ENCODE measurements at regions not wholly inside any gene's neighbourhood (a gene's known extent, or its start where the extent isn't known, plus 50 kb on each side); places are given as distances from the start of the nearest gene placed in this dataset.

GRCh38 chr15:91530956-91531582 lies 322.4 kb upstream of the SLCO3A1 start:
- no peaks in the 10 kb centered on the region for H3K36me3 Mint-ChIP-seq (ENCODE audit: low read depth)
- H3K4me1 Mint-ChIP-seq (ENCODE audit: low read depth): peaks cover 8% of the 10 kb centered on the region
- H3K9me3 Mint-ChIP-seq: no peaks in the 10 kb centered on the region
- peaks cover 6% of the 10 kb centered on the region for H3K27me3 Mint-ChIP-seq (ENCODE audit: insufficient read depth)
- no peak for DNase-seq
- no peak for TF ChIP-seq CTCF (IDR thresholded peaks at IDR 0.05)
- H3K4me3 Mint-ChIP-seq: no peak overlapping the region
- H3K27ac Mint-ChIP-seq: no peak overlapping the region

GRCh38 chr15:91534235-91534634 lies 319.3 kb upstream of the SLCO3A1 start:
- Mint-ChIP-seq H3K4me3 (no peak overlapping the region), H3K9me3 (no peaks in the 10 kb centered on the region), H3K36me3 (ENCODE audit: low read depth) (no peaks in the 10 kb centered on the region), H3K27ac (no peak overlapping the region), H3K4me1 (ENCODE audit: low read depth) (peaks cover 37% of the 10 kb centered on the region), H3K27me3 (ENCODE audit: insufficient read depth) (peaks cover 2% of the 10 kb centered on the region)
- TF ChIP-seq CTCF (IDR thresholded peaks at IDR 0.05): no peak
- no peak for DNase-seq

- Mint-ChIP-seq H3K27me3 (ENCODE audit: insufficient read depth) (peaks cover 1% of the 10 kb centered on the region), H3K9me3 (no peaks in the 10 kb centered on the region), H3K4me1 (ENCODE audit: low read depth) (peaks cover 37% of the 10 kb centered on the region), H3K36me3 (ENCODE audit: low read depth) (no peaks in the 10 kb centered on the region), H3K4me3 (no peak overlapping the region), H3K27ac (no peak overlapping the region)
- TF ChIP-seq CTCF (IDR thresholded peaks at IDR 0.05): no peak
- DNase-seq: no peak
Measured at GRCh38 chr15:91534976-91535375, 318.5 kb upstream of the SLCO3A1 start.

- TF ChIP-seq CTCF (IDR thresholded peaks at IDR 0.05): no peak
- peaks cover 37% of the 10 kb centered on the region for H3K4me1 Mint-ChIP-seq (ENCODE audit: low read depth)
- peak overlapping the region; percentile 8; the same call in 1 of the 2 replicates for H3K4me3 Mint-ChIP-seq
- DNase-seq: peak; percentile 20
- no peaks in the 10 kb centered on the region; the same call in 1 of the 2 replicates for H3K27me3 Mint-ChIP-seq (ENCODE audit: insufficient read depth)
- no peaks in the 10 kb centered on the region for H3K9me3 Mint-ChIP-seq
- peak overlapping the region; percentile 81 for H3K27ac Mint-ChIP-seq
- H3K36me3 Mint-ChIP-seq (ENCODE audit: low read depth): no peaks in the 10 kb centered on the region
Measured at GRCh38 chr15:91535856-91536500, 317.5 kb upstream of the SLCO3A1 start.

- Mint-ChIP-seq H3K4me3 (no peak overlapping the region), H3K9me3 (no peaks in the 10 kb centered on the region), H3K27me3 (ENCODE audit: insufficient read depth) (no peaks in the 10 kb centered on the region), H3K4me1 (ENCODE audit: low read depth) (peaks cover 46% of the 10 kb centered on the region), H3K27ac (0 out of 2 replicates have a peak overlapping the region, but pooled peaks have one; percentile 18), H3K36me3 (ENCODE audit: low read depth) (no peaks in the 10 kb centered on the region)
- no peak for TF ChIP-seq CTCF (IDR thresholded peaks at IDR 0.05)
- DNase-seq: no peak
Measured at GRCh38 chr15:91537856-91538255, 315.7 kb upstream of the SLCO3A1 start.

Measured in HFFc6 (cell line).